IMR-90 (cell line): ENCODE measurements at regions not wholly inside any gene's neighbourhood (a gene's known extent, or its start where the extent isn't known, plus 50 kb on each side); places are given as distances from the start of the nearest gene placed in this dataset.

Source experiments
- ATAC-seq: fragments of 200-7000 bp; cut with Tn5 transposase; 2 replicates; pipeline ENCODE4 v1.9.1; 2020; ENCODE audit warnings: low read depth, mild to moderate bottlenecking, moderate library complexity
- BruUV-seq: library from RNA; stranded (reverse); fragments of 400-500 nt; replicated peaks from 2 replicates; lab custom pipeline; 2021; lab: Mats Ljungman, UMichigan
- CTCF ChIA-PET: fragments of 300-600 bp; formaldehyde crosslinking; extraction: SDS; loops from one replicate; lab custom pipeline; 2021; ENCODE audit warnings: antibody characterized with exemption; lab: Yijun Ruan, JAX
- POLR2A ChIA-PET: fragments of 300-600 bp; sonication (Branson Sonifier 250); formaldehyde crosslinking; loops from one replicate; lab custom pipeline; 2022; ENCODE audit warnings: antibody characterized with exemption; ENCODE audit not compliant: unreplicated experiment; lab: Charles Lee
- DNase-seq: peaks from one replicate; pipeline ENCODE4 v3.0.0; 2013
- H2AFZ ChIP-seq: replicated peaks from 2 replicates; pipeline ENCODE3; 2013; ENCODE audit warnings: low read length, mild to moderate bottlenecking; ENCODE audit not compliant: poor library complexity
- H2AK5ac ChIP-seq: 2 replicates; pipeline ENCODE4 v1.6.1; 2013; ENCODE audit warnings: low read depth, low read length, inconsistent platforms
- H2AK9ac ChIP-seq: replicated peaks from 2 replicates; pipeline ENCODE3; 2013; ENCODE audit warnings: mild to moderate bottlenecking, low read depth, low read length, moderate library complexity; ENCODE audit not compliant: poor library complexity
- H2BK120ac ChIP-seq: 2 replicates; pipeline ENCODE4 v1.6.1; 2013; ENCODE audit warnings: low read depth, low read length, inconsistent platforms
- H2BK15ac ChIP-seq: 3 replicates; pipeline ENCODE4 v1.6.1; 2013; ENCODE audit warnings: low read depth, low read length, inconsistent platforms
- H2BK20ac ChIP-seq: 2 replicates; pipeline ENCODE4 v1.6.1; 2013; ENCODE audit warnings: low read depth, mild to moderate bottlenecking, inconsistent platforms, low read length, moderate library complexity
- H2BK5ac ChIP-seq: 2 replicates; pipeline ENCODE4 v1.6.1; 2013; ENCODE audit warnings: mild to moderate bottlenecking, low read depth, low read length, inconsistent platforms; ENCODE audit not compliant: poor library complexity, severe bottlenecking
- H3K14ac ChIP-seq: replicated peaks from 2 replicates; pipeline ENCODE4 v1.6.1; 2013; ENCODE audit warnings: low read depth, low read length, inconsistent platforms
- H3K18ac ChIP-seq: 2 replicates; pipeline ENCODE4 v1.6.1; 2013; ENCODE audit warnings: low read depth, low read length, control low read depth
- H3K23ac ChIP-seq: 2 replicates; pipeline ENCODE4 v1.6.1; 2013; ENCODE audit warnings: low read depth, low read length, inconsistent platforms
- H3K27ac ChIP-seq: 2 replicates; pipeline ENCODE4 v1.5.1; 2013; ENCODE audit warnings: mild to moderate bottlenecking, control low read depth, low read length; ENCODE audit not compliant: insufficient read depth
- H3K27me3 ChIP-seq: 2 replicates; pipeline ENCODE4 v1.6.1; 2013; ENCODE audit warnings: low read length; ENCODE audit not compliant: control insufficient read depth, insufficient read depth
- H3K36me3 ChIP-seq: 2 replicates; pipeline ENCODE4 v1.6.1; 2013; ENCODE audit warnings: low read length, mixed read lengths; ENCODE audit not compliant: control insufficient read depth, insufficient read depth
- H3K4ac ChIP-seq: 2 replicates; pipeline ENCODE4 v1.6.1; 2013; ENCODE audit warnings: low read depth, low read length, inconsistent platforms
- H3K4me1 ChIP-seq: 2 replicates; pipeline ENCODE4 v1.6.1; 2013; ENCODE audit warnings: low read length, mixed read lengths; ENCODE audit not compliant: control insufficient read depth, insufficient read depth
- H3K4me2 ChIP-seq: 2 replicates; pipeline ENCODE4 v1.6.1; 2013; ENCODE audit warnings: low read depth, mild to moderate bottlenecking, control low read depth, low read length, moderate library complexity
- H3K4me3 ChIP-seq: 2 replicates; pipeline ENCODE4 v1.5.1; 2013; ENCODE audit warnings: low read depth, mild to moderate bottlenecking, control low read depth, low read length, moderate library complexity; ENCODE audit not compliant: insufficient read depth
- H3K56ac ChIP-seq: 2 replicates; pipeline ENCODE4 v1.6.1; 2013; ENCODE audit warnings: low read length, inconsistent platforms; ENCODE audit not compliant: insufficient read depth; ENCODE audit errors: extremely low read depth
- H3K79me1 ChIP-seq, 2 experiments: 2 replicates each; pipeline ENCODE4 v1.6.1; 2013; ENCODE audit warnings: low read length in 2 of 2, inconsistent platforms in 1 of 2, low read depth in 1 of 2
- H3K9ac ChIP-seq: 2 replicates; pipeline ENCODE4 v1.6.1; 2013; ENCODE audit warnings: low read depth, low read length, control low read depth
- H3K9me1 ChIP-seq: 2 replicates; pipeline ENCODE4 v1.6.1; 2013; ENCODE audit warnings: low read length, inconsistent platforms; ENCODE audit not compliant: insufficient read depth
- H3K9me3 ChIP-seq: 2 replicates; pipeline ENCODE4 v1.6.1; 2013; ENCODE audit warnings: low read length; ENCODE audit not compliant: control insufficient read depth, insufficient read depth
- H4K20me1 ChIP-seq: 2 replicates; pipeline ENCODE4 v1.6.1; 2013; ENCODE audit warnings: low read length, inconsistent platforms; ENCODE audit not compliant: insufficient read depth
- H4K5ac ChIP-seq: 2 replicates; pipeline ENCODE4 v1.6.1; 2013; ENCODE audit warnings: mild to moderate bottlenecking, low read depth, low read length, control low read depth
- H4K8ac ChIP-seq, 2 experiments: 2 replicates each; pipeline ENCODE4 v1.6.1; 2013; ENCODE audit warnings: low read depth in 2 of 2, low read length in 2 of 2, control low read depth in 1 of 2, inconsistent platforms in 1 of 2
- H4K91ac ChIP-seq: 2 replicates; pipeline ENCODE4 v1.6.1; 2013; ENCODE audit warnings: low read depth, low read length, inconsistent platforms; ENCODE audit not compliant: insufficient read depth
- CHD1 ChIP-seq: IDR thresholded peaks from 2 replicates; pipeline ENCODE4 v1.6.1; 2012; ENCODE audit warnings: low read depth, low read length, improper control_type of control experiment
- MAFK ChIP-seq: IDR thresholded peaks from 2 replicates; pipeline ENCODE4 v1.6.1; 2012; ENCODE audit warnings: low read depth, low read length, improper control_type of control experiment
- MAZ ChIP-seq: IDR thresholded peaks from 2 replicates; pipeline ENCODE4 v1.6.1; 2012; ENCODE audit warnings: low read depth, mild to moderate bottlenecking, low read length, improper control_type of control experiment, moderate library complexity, borderline replicate concordance
- RAD21 ChIP-seq: IDR thresholded peaks from 2 replicates; pipeline ENCODE4 v1.6.1; 2012; ENCODE audit warnings: low read length, improper control_type of control experiment
- WGBS, 2 experiments: methylation state at CpG; one replicate each; pipeline versions ENCODE4 v1.1.5 to v1.1.7; 2013; ENCODE audit warnings: missing lambda C conversion rate in 2 of 2; ENCODE audit not compliant: insufficient read length in 1 of 2; ENCODE audit errors: extremely low coverage in 2 of 2; 5-methylcytosine and 5-hydroxymethylcytosine counted together
- dilution Hi-C: fragments of 300-500 bp; cut with HindIII; formaldehyde crosslinking; loops from one replicate; pipeline ENCODE4 v1.14.3; 2018; ENCODE audit warnings: low sequenced_read_pairs; ENCODE audit not compliant: unreplicated experiment
- in situ Hi-C: fragments of 300-500 bp; cut with MboI; formaldehyde crosslinking; loops from 3 replicates; pipeline ENCODE4 v1.14.3; 2019; ENCODE audit warnings: low sequenced_read_pairs, inconsistent platforms, mixed read lengths
- intact Hi-C: fragments of 100-400 bp; cut with micrococcal nuclease; formaldehyde crosslinking; loops from 2 replicates; pipeline ENCODE4 v1.10.0; 2022

- DNase-seq (no peak), ATAC-seq (no peak)
- Histone ChIP-seq H3K79me1 (no peaks in the 10 kb centered on the region), H3K9ac (no peak overlapping the region), H2BK5ac (no peak overlapping the region), H2BK15ac (no peak overlapping the region), H3K56ac (no peak overlapping the region), H2BK120ac (no peak overlapping the region), H3K4me2 (no peak overlapping the region), H3K9me1 (no peaks in the 10 kb centered on the region), H4K91ac (no peak overlapping the region), H3K36me3 (no peaks in the 10 kb centered on the region), H3K18ac (no peak overlapping the region), H4K5ac (no peak overlapping the region), H2AK5ac (no peak overlapping the region), H3K14ac (no peak overlapping the region), H2AFZ (no peak overlapping the region), H3K4ac (no peak overlapping the region), H3K9me3 (no peaks in the 10 kb centered on the region), H2BK20ac (no peak overlapping the region), H3K4me3 (no peak overlapping the region), H4K8ac (no peak overlapping the region), H3K4me1 (no peaks in the 10 kb centered on the region), H3K27ac (no peak overlapping the region), H4K20me1 (no peaks in the 10 kb centered on the region), H3K27me3 (no peaks in the 10 kb centered on the region), H2AK9ac (no peak overlapping the region), H3K23ac (no peak overlapping the region)
- in situ Hi-C loops, result no loop called here
- intact Hi-C loops, result no loop called here
- ChIA-PET CTCF (no interaction called here), POLR2A (no interaction called here)
- no CpG with 5 or more reads among the region's 2 CpGs for WGBS, 2 experiments
- dilution Hi-C loops, result no loop called here
- no peak for TF ChIP-seq MAZ
- no peak for TF ChIP-seq RAD21
- TF ChIP-seq CHD1, result no peak
- no peak for TF ChIP-seq MAFK
- BruUV-seq, result no TSS peak
Observed at GRCh38 chr13:79155883-79156282, 250.2 kb downstream of the RBM26 start.
